Heart left ventricle (tissue), 16 donors: ENCODE measurements at regions not wholly inside any gene's neighbourhood (a gene's known extent, or its start where the extent isn't known, plus 50 kb on each side); places are given as distances from the start of the nearest gene placed in this dataset.

Source experiments
- ATAC-seq, 4 donors: fragments of 200-7000 bp; cut with Tn5 transposase; one replicate each; pipeline ENCODE4 v1.9.1; 2020 to 2022; ENCODE audit warnings: moderate library complexity in 4 of 4, mild to moderate bottlenecking in 3 of 4, moderate number of reproducible peaks in 1 of 4
- DNase-seq, 5 donors: peaks; one replicate each; pipeline ENCODE4 v3.0.0-alpha.2; 2020
- H3K27ac ChIP-seq, 12 donors: fragments of 200-600 bp; sonication (generic) in 4 of 12; one replicate each; pipeline versions ENCODE4 v1.5.0 to v1.8.0; 2016 to 2022; ENCODE audit warnings: mild to moderate bottlenecking in 2 of 12
- H3K27me3 ChIP-seq, 9 donors: fragments of 200-600 bp; sonication (generic) in 2 of 9; one replicate each; pipeline versions ENCODE4 v1.5.1 to v1.8.0; 2016 to 2022; ENCODE audit warnings: mild to moderate bottlenecking in 3 of 9
- H3K36me3 ChIP-seq, 9 donors: fragments of 200-600 bp; sonication (generic) in 2 of 9; one replicate each; pipeline versions ENCODE4 v1.5.0 to v1.8.0; 2018 to 2022; ENCODE audit warnings: mild to moderate bottlenecking in 2 of 9
- H3K4me1 ChIP-seq, 12 donors: fragments of 200-600 bp; sonication (generic) in 4 of 12; one replicate each; pipeline versions ENCODE4 v1.5.0 to v1.8.0; 2016 to 2022; ENCODE audit warnings: mild to moderate bottlenecking in 3 of 12
- H3K4me3 ChIP-seq, 12 donors: fragments of 200-600 bp; sonication (generic) in 4 of 12; one replicate each; pipeline versions ENCODE4 v1.5.0 to v1.8.0; 2017 to 2022; ENCODE audit warnings: mild to moderate bottlenecking in 9 of 12, moderate library complexity in 4 of 12
- H3K9me3 ChIP-seq, 12 donors: fragments of 200-600 bp; sonication (generic) in 4 of 12; one replicate each; pipeline versions ENCODE4 v1.5.0 to v1.8.0; 2016 to 2022; ENCODE audit warnings: mild to moderate bottlenecking in 1 of 12
- CTCF ChIP-seq, 12 donors: fragments of 200-600 bp; sonication (generic) in 4 of 12; IDR thresholded peaks; one replicate each; pipeline versions ENCODE4 v1.5.0 to v1.8.0; 2018 to 2022; ENCODE audit warnings: antibody characterized with exemption in 12 of 12, mild to moderate bottlenecking in 5 of 12
- POLR2A ChIP-seq, 2 donors: fragments of 450-650 bp; IDR thresholded peaks; one replicate each; pipeline ENCODE4 v1.6.1; 2017; ENCODE audit warnings: antibody characterized with exemption in 2 of 2, mild to moderate bottlenecking in 2 of 2, moderate library complexity in 2 of 2
- WGBS, 4 donors: extraction: QIAGEN DNeasy Blood & Tissue Kit in 2 of 4; methylation state at CpG; one replicate each; pipeline versions ENCODE4 v1.1.5 to v1.1.7; 2013 to 2018; 5-methylcytosine and 5-hydroxymethylcytosine counted together
- intact Hi-C, 10 donors: fragments of 100-400 bp; cut with DNase I; formaldehyde crosslinking; loops; one replicate each; pipeline versions ENCODE4 v1.11.1 to v1.14.2; 2022
- donor health status: ischemic (EF 13 %, LVEDD 7.1; RV severe dilation, severe dysfunction).
- donor health status: healthy with polysubstance abuse.
- donor health status: DM: no; HTN: yes; CAD: no.
- donor health status: DM: no; HTN: no; CAD: no.
- donor health status: ischemic (EF 25% LVEDD 6.9; RV normal size, moderate dysfunction).
- donor health status: ischemic (EF 25% LVEDD 5.7; RV mildly dilated, moderate dysfunction).
- donor health status: healthy.
- donor health status: DM: yes; HTN: yes; CAD: no.
- donor health status: ischemic (EF 35%, LVEDD 5.7; RV mildly dilated, moderate dysfunction).
- donor health status: nonischemic (EF 11% LVEDD 7.7; RV severe dilation, severe dysfunction).
- donor health status: DM: yes; HTN: yes; CAD: no.
- donor health status: PGD.
- donor health status: ischemic (EF 29% LVEDD 5.4; RV normal size, mild dysfunction).
- donor health status: nonischemic (EF 23%, LVEDD 6.1; RV moderate dilation, normal function).

DNA sequence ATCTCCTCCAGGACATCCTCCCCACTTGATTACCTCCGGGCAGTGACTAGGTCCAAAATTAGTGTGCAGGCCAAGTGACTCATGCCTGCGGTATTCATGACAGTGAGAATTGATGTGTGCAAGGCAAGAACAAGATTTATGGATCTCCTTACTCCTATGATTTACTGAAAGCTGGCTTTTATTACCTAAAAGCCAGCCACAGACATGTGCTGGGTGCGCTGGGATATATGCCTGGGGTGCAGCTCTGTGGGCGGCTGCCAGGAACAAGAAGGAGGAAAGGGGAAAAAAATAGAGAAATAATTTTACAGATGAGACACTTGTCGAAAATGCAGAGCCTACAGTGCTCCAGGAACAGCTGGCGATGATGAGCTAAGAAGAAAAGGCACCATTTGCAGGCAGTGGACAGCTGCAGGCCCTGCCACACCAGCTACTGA lies 359.3 kb downstream of the CMPK2 start:
- Histone ChIP-seq H3K36me3 (no peaks in the 10 kb centered on the region), H3K27ac (no peak overlapping the region), H3K27me3 (no peaks in the 10 kb centered on the region), H3K4me1 (peaks cover 0 to 3% (median 0%) of the 10 kb centered on the region in 12 donors), H3K9me3 (no peaks in the 10 kb centered on the region), H3K4me3 (no peak overlapping the region)
- TF ChIP-seq POLR2A (IDR thresholded peaks at IDR 0.05) (no peak), CTCF (IDR thresholded peaks at IDR 0.05) (no peak)
- ATAC-seq: peak in 3 of 4 donors; percentile 50 to 67 (median 57)
- intact Hi-C loops: no loop called here
- 44 to 52% (median 49%) methylated on average over 6 of the region's 6 CpGs for WGBS, 4 donors
- DNase-seq: no peak

DNA sequence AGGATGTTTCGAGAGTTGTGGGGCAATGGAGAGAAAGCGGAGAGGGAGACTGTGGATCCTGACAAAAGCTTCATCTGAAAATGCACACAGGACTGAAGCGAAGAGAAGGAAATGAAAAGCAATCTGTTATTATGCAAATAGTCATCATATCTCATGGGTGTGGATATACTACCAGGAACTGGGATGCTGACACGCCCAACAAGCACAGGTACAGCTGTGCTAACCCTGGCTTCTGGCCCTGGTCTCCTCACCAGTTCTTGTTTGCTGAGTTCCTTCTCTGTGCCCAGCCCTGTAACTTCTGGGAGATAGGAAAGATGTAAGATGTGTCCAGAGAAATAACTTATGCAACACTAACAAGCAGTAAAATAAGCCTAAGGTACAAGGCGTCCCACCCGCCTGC lies 358.8 kb downstream of the CMPK2 start:
- Histone ChIP-seq H3K4me3 (no peak overlapping the region), H3K27ac (no peak overlapping the region), H3K9me3 (no peaks in the 10 kb centered on the region), H3K4me1 (peaks cover 0 to 3% (median 0%) of the 10 kb centered on the region in 12 donors), H3K36me3 (no peaks in the 10 kb centered on the region), H3K27me3 (no peaks in the 10 kb centered on the region)
- intact Hi-C loops: no loop called here
- TF ChIP-seq POLR2A (IDR thresholded peaks at IDR 0.05): no peak
- no peak for TF ChIP-seq CTCF (IDR thresholded peaks at IDR 0.05)
- WGBS, 4 donors: 75 to 88% (median 79%) methylated on average over 6 of the region's 6 CpGs
- DNase-seq (no peak), ATAC-seq (no peak)

GRCh38 chr2:6510532-6510931 lies 355.2 kb downstream of the CMPK2 start:
- TF ChIP-seq CTCF (IDR thresholded peaks at IDR 0.05) (no peak), POLR2A (IDR thresholded peaks at IDR 0.05) (no peak)
- no peak overlapping the region for H3K27ac ChIP-seq
- intact Hi-C loops: no loop called here
- H3K27me3 ChIP-seq: no peaks in the 10 kb centered on the region
- no peaks in the 10 kb centered on the region for H3K9me3 ChIP-seq
- peaks cover 0 to 3% (median 0%) of the 10 kb centered on the region in 12 donors for H3K4me1 ChIP-seq
- H3K4me3 ChIP-seq: no peak overlapping the region
- ATAC-seq: no peak
- DNase-seq: no peak
- H3K36me3 ChIP-seq: no peaks in the 10 kb centered on the region
- WGBS, 4 donors: 65 to 91% (median 78%) methylated on average over 1 of the region's 1 CpG

DNA sequence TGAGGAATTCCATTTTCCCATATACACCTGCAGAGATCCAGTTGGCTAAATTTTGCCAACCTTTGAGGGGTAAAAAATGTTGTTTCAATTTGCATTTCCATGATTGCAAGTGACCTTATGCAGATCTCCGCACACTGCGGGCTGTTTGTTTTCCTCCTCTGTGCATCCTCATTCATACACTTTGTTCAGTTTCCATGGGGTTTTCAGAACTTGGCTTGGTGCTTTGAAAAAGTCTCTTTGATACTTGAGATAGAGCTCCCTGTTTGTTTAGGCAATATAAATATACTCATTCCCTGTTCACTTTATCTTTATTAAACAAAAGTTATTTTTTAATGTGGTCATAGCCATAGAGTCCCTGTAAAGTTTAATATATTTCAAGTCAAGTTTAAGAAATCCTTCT lies 353.1 kb downstream of the CMPK2 start:
- 88 to 90% (median 90%) methylated on average over 2 of the region's 2 CpGs for WGBS, 4 donors
- no peak overlapping the region for H3K4me3 ChIP-seq
- ATAC-seq (no peak), DNase-seq (no peak)
- H3K36me3 ChIP-seq: no peaks in the 10 kb centered on the region
- intact Hi-C loops: no loop called here
- no peaks in the 10 kb centered on the region for H3K9me3 ChIP-seq
- TF ChIP-seq CTCF (IDR thresholded peaks at IDR 0.05): no peak
- no peak for TF ChIP-seq POLR2A (IDR thresholded peaks at IDR 0.05)
- no peak overlapping the region for H3K27ac ChIP-seq
- H3K4me1 ChIP-seq: no peaks in the 10 kb centered on the region
- peaks cover 0 to 3% (median 0%) of the 10 kb centered on the region in 9 donors for H3K27me3 ChIP-seq
